NCI-H460 (cell line): ENCODE measurements at regions not wholly inside any gene's neighbourhood (a gene's known extent, or its start where the extent isn't known, plus 50 kb on each side); places are given as distances from the start of the nearest gene placed in this dataset.
A peak's percentile ranks its signal among the peaks of the same experiment; 100 is the strongest.
"Not testable (repeated sequence)": the region's sequence is repeated elsewhere in the genome, so short reads cannot be mapped to it uniquely, and the experiment has no call there.

Experiments
- DNase-seq: peaks from one replicate; pipeline ENCODE4 v3.0.0-alpha.2; 2016; ENCODE audit warnings: low read depth; ENCODE audit errors: extremely low read depth

DNA sequence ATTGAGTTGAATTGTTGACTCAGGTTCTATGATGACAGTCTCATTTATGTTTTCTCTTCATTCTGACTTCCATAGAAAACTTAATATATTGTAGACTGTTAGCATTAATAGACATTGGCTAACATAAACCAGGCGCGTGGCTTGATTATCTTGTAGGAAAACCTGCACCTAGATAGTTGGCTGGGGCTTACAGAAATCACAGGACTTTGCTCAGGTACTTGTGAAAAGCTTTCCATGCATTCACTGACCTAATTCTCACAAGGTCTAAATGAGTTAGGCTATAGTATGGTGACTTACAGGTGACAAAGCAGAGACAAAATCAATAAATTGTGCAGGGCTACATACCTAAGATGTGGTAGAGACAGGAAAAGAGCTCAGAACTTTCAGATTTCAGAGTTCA lies 212.8 kb downstream of the GPAT3 start:
- DNase-seq, result no peak

- no peak for DNase-seq
These were observed 203.0 kb downstream of the GPAT3 start for GRCh38 chr4:83738895-83739294.

DNA sequence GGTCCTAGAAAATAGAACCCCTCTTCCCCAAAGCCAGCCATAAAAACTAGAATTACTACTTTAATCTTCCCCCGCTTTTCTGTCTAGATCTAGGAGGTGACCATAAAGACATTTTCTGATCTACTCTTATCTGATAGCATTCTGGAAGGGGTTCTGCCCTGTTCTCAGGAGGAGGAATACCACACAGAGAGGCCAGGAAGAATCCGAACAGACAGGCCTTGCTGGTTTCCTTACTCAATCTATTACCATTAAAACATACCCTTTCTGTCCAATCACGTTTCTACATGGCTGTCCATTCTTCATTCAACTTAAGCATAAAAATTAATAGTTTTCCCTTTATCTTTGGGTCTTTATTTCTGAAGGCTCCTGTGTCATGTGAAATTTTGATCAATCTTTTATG lies 198.7 kb downstream of the GPAT3 start:
- no peak for DNase-seq

GRCh38 chr4:83732114-83732635 lies 196.3 kb downstream of the GPAT3 start:
- DNase-seq, result no peak

- DNase-seq, result no peak
These were observed 195.7 kb downstream of the GPAT3 start for GRCh38 chr4:83731609-83732008.

DNA sequence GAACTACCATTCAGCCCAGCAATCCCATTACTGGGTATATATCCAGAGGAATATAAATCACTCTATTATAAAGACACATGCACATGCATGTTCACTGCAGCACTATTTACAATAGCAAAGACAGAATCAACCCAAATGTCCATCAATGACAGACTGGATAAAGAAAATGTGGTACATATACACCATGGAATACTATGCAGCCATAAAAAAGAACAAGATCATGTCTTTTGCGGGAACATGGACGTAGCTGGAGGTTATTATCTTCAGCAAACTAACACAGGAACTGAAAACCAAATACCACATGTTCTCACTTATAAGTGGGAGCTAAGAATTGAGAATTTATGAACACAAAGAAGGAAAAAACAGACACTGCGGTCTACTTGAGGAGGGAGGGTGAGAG lies 195.1 kb downstream of the GPAT3 start:
- DNase-seq, result not testable (repeated sequence)

DNA sequence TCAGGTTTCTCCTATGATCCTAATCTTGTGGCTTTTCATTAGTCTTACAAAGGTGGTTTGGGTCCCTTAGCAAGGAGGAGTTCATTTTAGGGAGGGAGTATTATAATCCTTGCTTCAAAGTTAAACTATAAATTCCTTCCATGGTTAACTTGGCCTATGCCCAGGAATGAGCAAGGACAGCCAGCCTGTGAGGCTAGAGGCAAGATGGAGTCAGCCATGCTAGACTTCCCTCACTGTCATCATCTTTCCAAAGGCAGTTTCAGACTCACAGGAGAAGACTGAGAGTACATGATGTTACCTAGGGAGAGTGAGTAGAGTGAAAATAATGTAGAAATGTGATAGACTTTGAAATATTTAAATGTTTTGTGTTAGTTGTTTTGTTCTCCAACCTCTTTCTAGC lies 192.3 kb downstream of the GPAT3 start:
- no peak for DNase-seq

DNA sequence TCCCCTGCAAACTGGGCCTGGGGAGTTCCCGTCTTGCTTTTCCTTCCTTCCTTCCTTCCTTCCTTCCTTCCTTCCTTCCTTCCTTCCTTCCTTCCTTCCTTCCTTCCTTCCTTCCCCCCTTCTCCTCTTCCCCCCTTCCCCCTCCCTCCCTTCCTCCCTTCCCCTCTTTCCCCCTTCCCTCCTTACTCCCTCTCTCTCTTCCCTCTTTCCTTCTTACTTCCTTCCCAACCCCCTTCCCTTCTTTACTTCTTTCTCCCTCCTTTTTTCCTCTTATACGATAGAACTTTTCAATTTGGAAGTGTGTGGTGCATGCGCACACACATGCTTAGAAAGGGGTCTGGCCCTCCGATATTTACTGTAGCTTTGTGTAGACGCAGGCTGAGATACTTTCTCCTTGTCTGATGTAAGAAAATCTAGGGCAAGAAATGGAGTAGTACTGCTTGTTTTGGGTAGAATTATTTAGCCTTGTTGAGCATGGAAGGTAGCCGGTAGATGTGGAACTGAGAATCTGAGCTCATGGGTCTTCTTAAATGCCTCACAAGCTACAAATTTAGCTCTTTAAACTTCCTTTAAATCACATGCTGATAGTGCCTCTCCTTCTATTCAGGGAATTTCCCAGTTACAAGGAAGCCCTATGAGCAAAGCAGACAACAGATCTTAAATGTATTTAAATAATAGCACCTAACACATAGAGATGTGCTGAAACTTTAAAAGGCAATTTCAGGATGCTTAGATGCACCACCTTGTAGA lies 189.6 kb downstream of the GPAT3 start:
- DNase-seq, result no peak

DNA sequence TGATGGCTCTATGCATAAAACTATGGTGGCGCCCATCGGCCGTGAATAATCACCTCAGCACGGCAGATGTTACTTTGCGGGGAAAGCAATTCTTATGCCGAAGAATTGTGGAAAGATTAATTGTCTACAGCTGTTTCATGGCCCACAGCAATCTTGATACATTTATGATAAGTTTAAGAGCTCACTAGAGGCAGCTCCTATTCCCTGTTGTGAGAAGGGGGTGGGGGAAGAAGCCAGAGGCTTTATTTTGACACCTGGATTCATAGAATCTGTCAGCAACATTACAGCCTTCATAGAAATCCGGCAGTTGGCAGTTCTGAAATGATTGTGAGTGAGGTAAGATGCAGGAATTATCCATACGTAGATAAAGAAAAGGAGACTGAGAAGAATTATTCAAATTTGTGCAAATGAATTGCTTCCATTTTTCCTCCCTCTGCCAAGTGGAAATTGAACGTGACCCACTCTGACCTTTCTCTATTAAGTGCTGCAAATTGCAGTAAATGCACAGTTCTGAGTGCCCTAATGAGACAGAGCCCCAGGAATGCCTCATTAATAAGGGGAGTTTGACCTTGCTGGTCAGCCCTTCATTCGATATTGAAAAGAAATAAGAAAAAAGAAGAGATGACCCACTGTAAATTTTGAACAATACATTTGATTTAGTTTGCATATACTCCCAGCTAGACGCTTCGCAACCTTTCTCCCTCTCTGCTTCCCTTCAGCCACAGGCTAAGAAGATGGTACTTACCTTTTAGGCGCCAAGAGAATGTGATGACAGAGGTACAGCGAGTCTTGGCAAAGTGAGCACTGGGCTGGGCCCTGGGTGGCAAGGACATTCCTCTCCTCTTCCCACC lies 188.8 kb downstream of the GPAT3 start:
- DNase-seq, result no peak

DNA sequence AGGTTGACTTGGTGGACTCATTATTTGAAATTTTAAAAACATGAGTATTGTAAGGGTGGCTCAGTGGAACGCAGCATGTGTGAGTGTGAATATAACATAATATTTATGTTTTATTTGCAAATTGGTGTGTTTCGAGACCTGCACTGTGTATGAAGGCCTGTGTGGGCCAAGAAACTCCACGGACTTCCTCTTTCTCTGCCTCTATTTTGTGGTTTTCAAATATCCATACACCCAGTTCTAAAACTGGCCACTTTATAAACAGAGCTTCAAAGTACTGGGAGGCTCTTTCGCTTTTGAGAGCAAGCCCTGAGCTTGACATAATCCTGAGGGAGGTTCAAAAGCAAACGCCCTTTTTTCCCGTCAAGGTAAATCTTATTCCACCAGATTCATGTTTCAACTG lies 187.7 kb downstream of the GPAT3 start:
- DNase-seq, result no peak

- DNase-seq, result no peak
These were observed 186.9 kb downstream of the GPAT3 start for GRCh38 chr4:83722730-83723269.

DNA sequence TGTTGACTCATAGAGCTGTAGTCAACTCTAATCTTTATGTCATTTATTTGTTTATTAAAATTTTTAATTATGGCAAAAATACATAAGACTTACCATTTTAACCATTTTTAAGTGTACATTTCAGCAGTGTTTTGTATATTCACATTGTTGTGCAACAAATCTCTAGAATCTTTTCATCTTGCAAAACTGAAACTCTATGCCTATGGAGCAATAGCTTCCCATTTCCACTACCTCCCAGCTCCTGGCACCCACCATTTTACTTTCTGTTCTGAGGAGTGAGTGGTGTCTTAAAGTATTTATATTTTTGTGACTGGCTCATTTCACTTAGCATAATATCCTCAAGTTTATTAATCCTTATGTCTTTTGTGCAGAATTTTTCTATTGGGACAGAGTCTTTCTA lies 181.0 kb downstream of the GPAT3 start:
- DNase-seq, result no peak

GRCh38 chr4:83712890-83713289 lies 177.0 kb downstream of the GPAT3 start:
- no peak for DNase-seq

GRCh38 chr4:83709627-83710026 lies 173.7 kb downstream of the GPAT3 start:
- no peak for DNase-seq

- no peak for DNase-seq
These were observed 172.7 kb downstream of the GPAT3 start for GRCh38 chr4:83708500-83709175.

- no peak for DNase-seq
These were observed 168.9 kb downstream of the GPAT3 start for GRCh38 chr4:83704786-83705185.

DNA sequence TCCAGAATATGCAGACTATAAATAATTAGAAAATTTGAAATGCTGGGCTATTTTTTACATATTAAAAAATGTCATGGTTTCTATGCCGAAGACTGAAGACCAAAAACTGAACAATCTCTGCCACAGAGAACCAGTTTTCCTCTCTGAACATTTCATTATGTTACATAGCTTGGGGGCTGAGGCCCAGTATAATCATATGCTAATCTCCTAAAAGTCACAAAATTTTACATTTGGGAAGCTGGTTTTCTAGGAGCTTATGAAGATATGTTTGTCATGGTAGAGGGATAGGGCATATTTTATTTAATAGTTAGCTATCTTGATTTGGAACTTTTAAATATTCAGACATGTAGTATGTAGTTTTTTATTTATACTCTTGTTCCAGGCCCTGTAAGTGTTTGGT lies 167.8 kb downstream of the GPAT3 start:
- DNase-seq, result no peak

GRCh38 chr4:83701041-83701440 lies 165.1 kb downstream of the GPAT3 start:
- no peak for DNase-seq

- no peak for DNase-seq
These were observed 163.4 kb downstream of the GPAT3 start for GRCh38 chr4:83699358-83699757.

DNA sequence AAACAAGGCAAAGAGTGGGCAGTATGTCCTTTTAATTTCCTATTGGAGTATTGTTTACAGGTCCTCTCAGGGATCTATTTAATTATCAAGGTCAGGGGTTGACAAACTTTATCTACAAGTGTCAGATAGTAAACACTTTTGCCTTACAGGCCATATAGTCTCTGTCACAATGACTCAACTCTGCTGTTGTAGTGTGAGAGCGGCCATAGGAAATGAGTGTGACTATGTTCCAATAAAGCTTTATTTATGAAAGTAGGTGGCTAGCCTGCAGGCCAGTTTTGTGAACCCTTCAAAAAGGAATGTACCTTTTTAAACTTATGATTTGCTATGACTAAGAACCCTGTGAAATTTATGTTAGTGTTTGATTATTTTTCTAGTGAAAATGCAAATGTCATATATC lies 156.1 kb downstream of the GPAT3 start:
- peak; percentile 18 for DNase-seq

DNA sequence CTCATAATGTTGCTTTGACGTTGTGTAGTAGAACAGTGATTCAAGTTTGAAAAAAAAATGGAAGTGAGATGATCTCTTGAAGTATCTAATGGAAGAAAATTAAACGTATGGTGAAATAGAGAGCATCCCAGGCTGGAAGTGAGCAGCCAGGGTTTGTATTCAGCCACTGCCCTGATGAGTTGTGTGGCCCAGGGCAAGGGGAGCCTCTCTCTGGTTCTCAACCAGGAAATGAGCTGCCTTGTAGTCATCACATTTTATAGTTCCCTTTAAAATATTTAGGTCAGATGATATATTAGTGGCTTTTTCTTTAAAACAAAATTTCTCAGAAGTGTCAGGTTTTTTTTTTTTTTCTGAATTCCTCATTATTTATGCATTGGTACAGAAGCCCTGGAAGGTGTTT lies 150.3 kb downstream of the GPAT3 start:
- no peak for DNase-seq
